ENCODE measurements at regions not wholly inside any gene's neighbourhood (a gene's known extent, or its start where the extent isn't known, plus 50 kb on each side); places are given as distances from the start of the nearest gene placed in this dataset.
"Not testable (repeated sequence)": the region's sequence is repeated elsewhere in the genome, so short reads cannot be mapped to it uniquely, and the experiment has no call there.

DNA sequence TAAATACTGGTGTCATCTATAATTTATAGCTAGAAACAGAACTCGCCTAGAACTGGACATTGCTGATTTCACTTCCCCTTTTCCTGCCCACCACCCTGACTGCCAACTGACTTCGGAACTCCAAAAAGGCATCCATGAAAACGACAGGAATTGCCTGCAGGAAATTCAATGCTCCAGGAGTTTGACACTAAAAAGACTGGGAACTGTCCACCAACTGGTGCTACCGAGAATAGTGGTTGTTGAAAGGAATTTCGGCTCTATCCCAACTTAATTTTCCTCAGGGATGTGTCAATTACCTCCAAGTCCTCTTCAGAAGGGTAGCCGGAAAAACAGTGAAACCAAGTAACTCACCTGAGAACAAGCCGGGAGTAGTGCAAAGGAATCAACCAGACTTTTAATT, 440.0 kb downstream of the PRELID2 start:
- in situ Hi-C loops (cut with MboI; ENCODE audit: low sequenced_read_pairs), result not testable (repeated sequence)

DNA sequence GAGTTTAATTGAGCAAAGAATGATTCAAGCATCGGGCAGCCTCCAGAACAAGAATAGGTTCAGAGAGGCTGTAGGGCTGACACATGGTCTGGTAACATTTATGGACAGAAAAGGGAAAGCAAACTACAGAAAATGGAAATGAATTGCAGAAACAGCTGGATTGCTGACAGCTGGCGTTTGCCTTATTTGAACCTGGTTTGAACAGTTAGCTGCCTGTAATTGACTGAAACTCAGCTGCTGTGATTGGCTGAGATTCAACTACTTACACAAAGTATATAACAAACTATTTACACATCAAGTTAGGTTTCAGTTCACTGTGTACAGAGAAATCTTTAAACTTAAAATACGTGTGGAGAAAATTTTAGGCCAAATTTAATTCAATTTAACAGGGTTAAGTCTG, 441.7 kb downstream of the PRELID2 start:
- in situ Hi-C loops (cut with MboI; ENCODE audit: low sequenced_read_pairs), result no loop called here

DNA sequence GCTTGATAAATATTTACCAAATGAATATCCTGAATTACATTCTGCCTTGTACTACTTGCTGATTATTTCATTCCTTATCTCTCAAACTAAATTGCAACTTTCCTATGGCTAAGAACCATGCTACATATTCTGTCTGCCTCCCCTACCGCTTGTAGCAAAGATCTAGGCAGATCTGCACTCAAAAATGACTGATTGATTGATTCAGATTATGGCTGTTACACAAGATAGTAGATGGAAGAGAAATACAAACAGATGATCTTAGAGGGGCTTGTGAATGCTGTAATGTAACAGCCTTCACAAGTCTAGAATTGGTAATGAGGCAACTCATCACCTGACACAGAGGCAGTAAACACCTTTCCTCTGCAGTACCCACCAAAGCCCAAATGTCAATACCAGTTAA, 446.1 kb downstream of the PRELID2 start:
- in situ Hi-C loops (cut with MboI; ENCODE audit: low sequenced_read_pairs), result no loop called here

DNA sequence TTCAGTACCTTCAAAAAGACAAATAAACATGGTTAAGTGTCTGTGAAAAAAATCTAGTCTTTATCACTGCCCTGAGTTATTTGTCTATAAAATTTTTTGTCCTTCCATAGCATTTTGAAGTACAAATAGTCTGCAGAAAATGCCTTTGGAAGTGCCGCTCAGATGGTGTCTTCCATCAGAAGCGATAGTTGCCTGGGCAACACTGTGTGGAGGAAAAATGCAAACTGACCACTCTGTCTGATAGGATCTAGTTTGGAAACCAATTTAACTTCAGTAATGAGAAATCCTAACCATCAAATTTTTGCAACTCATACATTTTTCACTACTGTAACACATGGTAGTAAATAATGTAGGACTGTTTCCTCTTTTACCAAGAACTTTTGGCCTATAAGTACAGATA, 449.9 kb downstream of the PRELID2 start:
- in situ Hi-C loops (cut with MboI; ENCODE audit: low sequenced_read_pairs), result no loop called here

DNA sequence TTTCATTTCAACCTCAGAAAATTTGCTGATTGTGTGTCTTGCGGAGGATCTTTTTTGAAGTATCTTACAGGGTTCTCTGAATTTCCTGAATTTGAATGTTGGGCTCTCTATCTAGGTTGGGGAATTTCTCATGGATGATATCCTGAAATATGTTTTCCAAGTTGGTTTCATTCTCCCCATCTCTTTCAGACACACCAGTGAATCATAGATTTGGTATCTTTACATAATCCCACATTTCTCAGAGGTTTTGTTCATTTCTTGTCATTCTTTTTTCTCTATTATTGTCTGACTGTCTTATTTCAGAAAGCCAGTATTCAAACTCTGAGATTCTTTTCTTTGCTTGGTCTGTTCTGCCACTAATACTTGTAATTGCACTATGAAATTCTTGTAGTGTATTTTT, 456.9 kb downstream of the PRELID2 start:
- in situ Hi-C loops (cut with MboI; ENCODE audit: low sequenced_read_pairs), result no loop called here

DNA sequence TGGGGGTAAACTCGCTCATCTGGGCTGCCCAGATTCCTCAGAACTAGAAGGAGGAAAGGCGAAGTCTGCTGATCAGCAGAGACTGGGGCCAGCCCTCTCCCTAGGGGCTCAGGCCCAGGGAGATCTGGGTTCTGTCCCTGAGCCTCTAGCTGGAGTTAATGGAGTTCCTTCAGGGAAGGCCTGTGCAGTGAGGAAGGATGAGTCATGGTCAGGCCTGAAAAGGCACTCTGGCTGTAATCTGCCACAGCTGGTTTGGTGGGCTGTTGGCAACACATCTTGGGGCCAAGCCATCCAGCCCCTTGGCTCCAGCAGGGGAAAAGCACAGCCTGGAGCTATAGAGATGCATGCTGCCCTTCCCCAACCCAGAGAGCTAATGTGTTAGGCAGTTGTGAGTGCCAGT, 459.6 kb downstream of the PRELID2 start:
- in situ Hi-C loops (cut with MboI; ENCODE audit: low sequenced_read_pairs), result no loop called here

DNA sequence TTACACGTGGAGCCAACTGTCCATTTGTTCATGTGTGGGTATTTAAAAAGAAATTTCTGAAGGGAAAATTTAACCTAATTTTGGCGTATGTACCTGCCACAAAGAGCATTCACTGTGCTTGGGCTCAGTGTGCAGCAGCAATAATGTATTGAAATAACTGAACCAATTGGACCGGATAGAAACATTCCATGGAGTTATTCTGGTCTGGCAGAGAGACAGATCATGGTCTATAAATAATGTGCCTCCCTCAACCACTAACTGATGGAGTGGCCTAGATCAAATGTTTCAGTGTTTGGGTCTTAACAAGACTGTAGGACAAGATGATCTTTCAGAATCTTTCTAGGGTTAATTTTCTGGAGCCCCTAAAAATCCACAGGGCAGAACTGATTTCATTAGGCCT, 469.7 kb downstream of the PRELID2 start:
- in situ Hi-C loops (cut with MboI; ENCODE audit: low sequenced_read_pairs), result no loop called here

DNA sequence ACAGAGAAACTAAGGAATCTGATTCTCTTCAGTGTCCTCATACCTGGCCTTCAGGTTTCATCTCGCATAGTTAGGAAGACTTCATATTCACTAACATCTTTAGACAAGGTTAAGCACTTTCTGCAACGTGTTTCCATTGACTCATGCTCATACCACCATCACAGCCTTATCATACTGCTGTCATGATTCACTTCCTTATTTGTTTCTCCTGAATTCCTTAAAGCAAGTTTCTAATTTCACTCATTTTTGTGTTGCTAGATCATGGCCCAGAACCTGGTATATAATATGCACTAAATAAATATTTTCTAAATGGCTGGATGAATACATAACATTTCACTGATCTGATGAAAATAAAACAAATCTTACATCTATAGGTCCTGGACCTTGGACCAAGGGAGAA, 472.9 kb downstream of the PRELID2 start:
- in situ Hi-C loops (cut with MboI; ENCODE audit: low sequenced_read_pairs), result no loop called here

DNA sequence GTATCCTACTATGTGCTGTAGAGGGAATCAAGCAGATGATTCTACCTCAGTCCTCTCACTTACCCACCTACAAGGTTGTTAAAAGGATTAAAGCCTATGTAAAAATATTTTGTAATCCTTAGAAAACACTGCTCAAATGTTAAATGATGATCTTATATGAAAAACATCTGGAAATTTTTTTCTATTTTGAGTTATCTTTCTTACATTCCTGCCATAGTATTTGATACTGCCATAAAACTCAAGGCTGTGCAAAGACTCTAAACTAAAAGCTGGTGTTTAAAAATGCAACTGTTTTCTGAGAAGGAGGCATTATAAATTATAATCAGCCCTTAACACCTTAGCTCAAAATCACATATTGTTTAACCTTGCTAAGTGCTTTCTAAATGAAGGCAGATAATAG, 474.2 kb downstream of the PRELID2 start:
- in situ Hi-C loops (cut with MboI; ENCODE audit: low sequenced_read_pairs), result no loop called here

DNA sequence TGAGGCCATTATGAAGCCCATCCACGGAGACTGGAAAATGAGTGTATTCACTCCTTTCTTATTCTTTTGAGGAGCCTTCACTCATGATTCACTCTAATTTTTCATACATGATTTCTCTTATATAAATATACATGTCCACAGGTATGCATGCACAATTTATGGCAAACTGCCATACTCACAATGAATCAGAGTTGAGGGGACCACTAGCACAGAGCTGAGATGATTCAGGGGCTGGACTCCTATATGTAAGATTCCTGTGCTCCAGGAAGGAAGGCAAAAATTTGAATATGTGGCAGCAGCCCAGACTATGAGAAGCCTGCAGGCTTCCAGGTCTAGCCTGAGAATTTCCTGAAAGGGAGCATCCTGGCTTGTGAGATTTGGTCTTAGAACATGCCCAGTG, 484.6 kb downstream of the PRELID2 start:
- in situ Hi-C loops (cut with MboI; ENCODE audit: low sequenced_read_pairs), result no loop called here

DNA sequence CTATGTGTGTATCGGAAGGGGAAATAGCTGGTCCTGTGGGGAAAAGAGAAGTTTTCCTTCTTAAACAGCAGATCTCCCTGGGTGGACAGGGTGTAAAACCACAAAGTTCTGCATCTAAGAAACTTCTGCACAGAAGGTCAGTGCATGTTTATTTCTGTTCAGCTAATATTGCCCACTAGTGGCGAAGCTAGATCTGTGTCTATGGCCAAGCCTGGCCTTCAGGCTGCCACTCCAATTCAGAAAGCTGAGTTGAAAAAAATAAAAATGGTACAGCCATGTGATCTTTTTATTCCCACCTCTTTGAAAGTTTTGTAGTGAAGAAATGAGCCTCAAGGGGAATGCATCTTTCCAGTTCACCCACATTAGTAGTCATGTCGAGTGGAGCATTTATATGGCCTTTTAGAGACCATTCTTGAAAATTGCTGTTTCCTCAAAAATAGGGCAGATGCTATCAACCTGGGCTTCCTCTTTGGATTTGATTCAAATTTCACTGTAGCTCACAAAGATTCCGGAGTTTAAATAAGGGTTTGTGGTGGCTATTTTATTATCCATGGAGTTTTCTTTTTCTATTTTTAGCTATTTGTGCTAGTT, 488.0 kb downstream of the PRELID2 start:
- in situ Hi-C loops (cut with MboI; ENCODE audit: low sequenced_read_pairs), result no loop called here

DNA sequence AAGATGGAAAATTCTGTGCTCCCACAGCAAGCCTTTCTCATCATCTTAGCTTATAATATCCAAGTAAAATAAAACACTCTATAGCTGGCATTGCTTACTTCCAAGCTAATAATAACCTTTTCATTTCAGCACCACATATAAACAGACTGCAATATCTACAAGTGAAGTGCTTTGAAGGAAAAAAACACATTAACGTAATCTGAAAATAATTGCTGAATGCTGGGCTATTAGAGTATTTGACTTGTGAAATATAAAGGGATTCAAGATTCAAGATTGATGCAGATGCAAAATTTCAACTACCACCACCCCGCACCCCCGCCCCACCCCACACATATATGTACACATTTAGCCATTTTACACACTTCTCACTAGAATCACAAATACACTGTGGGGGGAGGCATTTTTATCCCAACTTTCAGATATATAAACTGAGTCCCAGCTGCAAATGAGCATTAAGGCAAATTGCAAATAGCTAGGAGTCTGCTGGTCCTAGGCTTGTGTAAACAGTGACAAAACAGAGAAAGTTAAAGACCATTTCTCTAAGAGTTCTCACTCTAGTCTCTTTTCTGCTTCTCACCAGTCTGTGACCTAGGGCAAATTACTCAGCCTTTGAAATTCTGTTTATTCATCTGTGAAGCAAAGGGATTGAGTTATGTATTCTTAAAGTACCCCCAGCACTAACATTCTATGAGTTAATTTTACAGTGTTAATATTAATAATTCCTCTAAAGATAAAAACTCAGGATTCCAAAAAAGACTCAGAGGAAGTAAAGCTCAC, 489.4 kb downstream of the PRELID2 start:
- in situ Hi-C loops (cut with MboI; ENCODE audit: low sequenced_read_pairs), result no loop called here

DNA sequence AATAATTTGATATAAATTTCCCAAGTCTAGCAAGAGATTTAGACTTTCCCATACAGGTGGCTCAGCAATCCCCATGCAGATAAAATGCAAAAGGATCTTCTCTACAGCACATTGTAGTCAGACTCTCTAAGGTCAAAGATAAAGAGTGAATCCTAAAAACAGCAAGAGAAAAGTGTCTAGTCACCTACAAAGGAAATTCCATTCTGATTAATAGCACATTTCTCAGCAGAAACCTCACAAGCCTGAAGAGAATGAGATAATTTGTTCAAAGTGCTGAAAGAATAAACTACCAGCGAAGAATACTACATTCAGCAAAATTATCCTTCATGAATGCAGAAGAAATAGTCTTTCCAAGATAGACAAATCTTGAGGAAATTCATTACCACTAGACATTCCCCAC, 493.3 kb downstream of the PRELID2 start:
- in situ Hi-C loops (cut with MboI; ENCODE audit: low sequenced_read_pairs), result no loop called here

DNA sequence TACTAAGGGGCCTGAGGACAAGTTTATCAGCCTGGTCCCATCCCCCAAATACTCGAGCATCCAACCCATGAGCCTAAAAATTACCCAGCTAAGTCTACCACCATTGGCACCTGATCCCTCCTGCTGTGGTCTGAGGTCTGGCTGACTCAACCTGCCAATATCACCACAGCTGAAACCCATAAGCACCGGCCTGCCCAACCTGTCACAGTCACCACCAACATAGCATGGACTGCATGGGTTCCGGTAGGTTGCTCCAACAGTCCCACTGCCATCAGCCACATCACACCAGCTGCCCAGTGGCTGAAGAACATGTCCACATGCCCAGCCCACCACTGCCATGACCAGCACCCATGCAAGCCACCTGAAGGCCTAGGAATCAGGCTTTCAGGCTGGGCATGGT, 495.0 kb downstream of the PRELID2 start:
- in situ Hi-C loops (cut with MboI; ENCODE audit: low sequenced_read_pairs), result no loop called here

DNA sequence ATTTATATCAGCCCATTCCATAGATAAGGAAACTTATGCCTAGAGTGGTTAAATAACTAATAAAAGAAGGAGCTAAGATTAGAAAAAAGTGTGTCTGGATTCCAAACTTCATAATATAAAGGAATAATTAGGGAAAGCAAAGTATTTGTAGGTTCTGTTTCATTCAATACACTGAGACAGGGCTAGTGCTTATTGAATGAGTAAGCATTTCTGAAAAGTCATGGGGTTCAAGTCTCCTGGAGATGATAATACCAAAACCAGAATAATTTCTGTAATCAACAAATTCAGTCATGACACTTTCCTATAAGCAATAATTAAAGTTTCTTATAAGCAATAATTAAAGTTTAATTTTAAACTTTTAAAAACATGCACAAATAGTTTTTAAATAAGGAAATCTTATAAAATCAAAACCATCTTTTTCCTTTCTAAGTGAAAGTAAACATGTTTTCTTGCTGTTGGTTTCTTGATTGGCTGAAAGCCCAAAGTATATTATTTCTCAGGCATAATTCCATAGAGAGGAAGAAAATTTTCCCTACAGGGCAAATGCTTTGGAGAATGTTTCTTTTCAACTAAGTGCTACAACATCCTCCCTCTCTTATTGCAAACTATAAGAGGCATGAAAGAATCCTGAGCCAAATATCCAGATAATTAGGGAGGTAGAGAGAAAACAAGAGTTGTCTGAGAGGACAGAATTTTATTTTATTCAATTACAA, 510.2 kb downstream of the PRELID2 start:
- in situ Hi-C loops (cut with MboI; ENCODE audit: low sequenced_read_pairs), result no loop called here

DNA sequence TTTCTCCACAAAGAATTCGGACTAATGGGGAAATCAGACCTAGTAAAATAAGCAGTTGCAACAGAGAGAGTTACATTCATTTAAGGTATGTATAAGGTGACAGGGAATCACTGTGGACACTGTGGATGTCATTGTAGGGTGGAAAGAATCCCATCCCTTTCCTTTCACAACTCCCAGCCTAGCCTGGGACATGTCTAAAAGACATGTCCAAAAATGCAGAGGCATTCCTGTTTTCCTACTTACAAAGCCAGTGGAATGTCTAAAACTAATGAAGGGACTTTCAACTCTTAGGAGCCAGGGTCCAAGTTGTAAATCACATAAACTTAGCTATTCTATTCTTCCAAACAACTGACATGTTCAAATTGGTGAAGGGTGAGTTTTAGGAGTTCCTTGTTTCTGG, 511.0 kb downstream of the PRELID2 start:
- in situ Hi-C loops (cut with MboI; ENCODE audit: low sequenced_read_pairs), result no loop called here

DNA sequence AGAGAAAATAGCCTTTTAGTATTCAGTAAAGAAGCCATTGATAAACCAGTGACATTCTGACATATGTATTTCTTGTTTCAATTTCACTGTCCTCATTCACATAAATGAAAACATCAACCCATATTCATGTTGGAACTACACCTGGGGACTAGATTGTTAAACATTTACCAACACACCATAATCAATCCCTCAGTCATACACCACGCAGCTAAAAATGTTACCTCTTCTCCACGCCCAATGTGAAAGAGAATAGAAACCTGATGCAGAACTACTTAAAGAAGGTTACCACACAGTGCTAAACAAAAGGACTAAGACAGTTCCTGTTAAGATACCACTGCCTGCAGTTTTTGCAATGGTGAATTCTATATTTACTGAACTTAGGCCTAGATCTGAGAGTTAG, 518.9 kb downstream of the PRELID2 start:
- in situ Hi-C loops (cut with MboI; ENCODE audit: low sequenced_read_pairs), result no loop called here

DNA sequence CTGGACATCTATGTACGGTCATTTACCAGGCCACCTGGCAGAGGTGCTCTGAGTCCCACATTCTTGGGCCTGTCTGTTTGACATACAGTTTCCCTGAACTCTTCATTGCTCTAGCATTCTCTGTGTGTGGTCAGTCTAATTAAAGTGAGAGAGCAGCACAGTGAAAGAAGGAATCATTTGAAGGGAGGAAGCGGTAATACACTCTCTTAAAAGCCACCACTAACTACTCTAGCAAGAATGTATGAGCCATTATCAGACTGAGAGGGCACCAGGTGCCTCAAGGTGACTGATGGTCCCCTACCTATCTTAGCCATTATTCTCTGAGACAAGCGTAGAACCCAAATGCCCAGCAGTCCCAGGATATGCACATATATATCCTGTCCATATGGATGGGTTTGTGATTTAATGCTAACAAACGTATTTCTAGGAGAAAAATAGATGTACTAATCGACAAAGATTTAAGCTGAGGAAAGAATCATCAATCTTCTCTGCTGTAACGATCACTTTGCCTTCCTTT, 527.2 kb downstream of the PRELID2 start:
- in situ Hi-C loops (cut with MboI; ENCODE audit: low sequenced_read_pairs), result no loop called here

DNA sequence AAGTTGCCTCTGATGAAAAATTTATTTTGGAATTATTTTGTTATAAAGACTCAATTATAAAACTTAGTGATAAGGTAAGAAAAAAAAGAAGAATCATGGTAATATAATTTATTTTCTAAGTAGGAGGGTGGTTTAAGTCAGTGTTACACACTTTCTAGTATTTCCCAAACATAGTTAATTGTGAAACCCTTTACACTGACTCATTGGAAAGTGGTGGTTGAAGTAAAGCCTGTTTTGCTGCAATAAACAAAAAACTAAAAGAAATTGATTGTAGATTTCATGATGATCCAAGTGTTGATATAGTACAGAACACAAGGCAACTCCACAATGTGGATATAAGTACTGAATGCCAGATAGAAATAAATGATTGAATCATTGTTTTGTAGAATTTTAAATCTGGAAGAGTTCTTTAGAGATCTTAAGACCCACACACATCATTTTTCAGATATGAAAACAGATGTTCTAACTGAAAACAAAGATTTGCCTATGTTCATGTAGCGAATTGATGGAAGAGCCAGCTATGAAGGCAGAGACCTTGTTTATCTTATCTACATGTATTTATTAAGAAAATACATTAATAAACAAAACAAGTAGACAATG, 539.8 kb downstream of the PRELID2 start:
- in situ Hi-C loops (cut with MboI; ENCODE audit: low sequenced_read_pairs), result no loop called here

DNA sequence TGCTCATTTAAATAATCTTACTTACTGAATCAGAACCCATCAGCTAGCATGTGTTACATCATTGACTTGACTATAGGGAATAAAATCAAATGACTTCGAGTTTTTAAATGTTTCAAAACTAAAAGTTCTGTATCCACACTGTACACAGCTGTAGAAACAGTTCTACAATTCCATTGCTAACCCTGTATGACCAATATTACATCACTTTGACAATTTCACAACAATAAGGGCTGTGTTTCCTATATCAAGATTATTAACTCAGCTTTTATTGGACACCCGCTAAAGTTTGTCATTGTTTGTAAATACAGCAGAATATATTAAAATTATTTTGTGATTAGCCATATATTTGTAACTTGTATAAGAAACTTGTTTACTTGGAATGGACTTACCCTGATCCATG, 540.8 kb downstream of the PRELID2 start:
- in situ Hi-C loops (cut with MboI; ENCODE audit: low sequenced_read_pairs), result no loop called here

DNA sequence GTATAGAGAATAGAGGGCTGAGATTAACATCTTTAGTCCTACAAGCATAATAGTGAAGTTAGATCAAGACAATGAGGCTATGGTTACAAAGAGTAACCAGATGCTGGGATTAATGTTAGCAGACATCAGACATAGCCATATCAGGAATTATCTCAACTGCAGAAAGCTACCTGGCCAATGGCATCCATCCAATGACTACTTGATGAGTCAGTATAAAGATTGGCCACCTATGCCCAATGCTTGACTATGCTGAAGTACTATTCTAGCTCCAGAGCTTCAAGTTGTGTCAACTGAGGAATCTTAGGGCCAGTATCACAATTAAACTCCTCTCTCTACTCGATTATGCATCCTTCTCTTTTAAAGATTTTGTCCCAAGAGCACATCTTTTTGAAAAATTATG, 541.4 kb downstream of the PRELID2 start:
- in situ Hi-C loops (cut with MboI; ENCODE audit: low sequenced_read_pairs), result no loop called here

DNA sequence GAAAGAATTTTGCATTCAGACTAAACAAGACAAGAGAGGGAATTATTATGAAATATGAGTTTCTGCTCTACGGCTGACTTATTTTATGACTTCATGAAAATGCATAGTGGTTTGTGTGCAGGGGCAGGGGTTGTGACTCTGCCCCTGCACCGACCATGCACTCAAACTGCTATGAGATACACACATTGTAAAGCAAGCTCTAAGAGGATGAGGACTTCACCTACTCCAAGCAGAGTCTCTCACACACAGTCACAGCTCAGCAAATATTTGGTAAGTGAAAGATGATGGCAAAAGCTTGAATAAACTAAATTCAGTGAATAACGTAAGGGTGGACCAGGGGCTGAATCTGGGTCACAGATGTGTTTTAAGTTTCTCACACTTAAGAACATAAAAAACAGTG, 542.9 kb downstream of the PRELID2 start:
- in situ Hi-C loops (cut with MboI; ENCODE audit: low sequenced_read_pairs), result no loop called here
